OCI-LY1 (cell line): ENCODE measurements at regions not wholly inside any gene's neighbourhood (a gene's known extent, or its start where the extent isn't known, plus 50 kb on each side); places are given as distances from the start of the nearest gene placed in this dataset.

Experiments
- CTCF ChIP-seq: fragments of 200-600 bp; sonication (generic), shearing (Covaris generic); IDR thresholded peaks from 2 replicates; pipeline ENCODE4 v1.5.1; 2017; ENCODE audit warnings: mild to moderate bottlenecking, antibody characterized with exemption, low read length, moderate library complexity, mixed read lengths
- EZH2 ChIP-seq: fragments of 200-600 bp; sonication (generic), shearing (Covaris generic); IDR thresholded peaks from 2 replicates; pipeline ENCODE4 v1.8.0; 2017; ENCODE audit warnings: borderline replicate concordance, mixed run types, mild to moderate bottlenecking, antibody characterized with exemption, low read length, moderate library complexity, mixed read lengths

GRCh38 chr7:8365499-8366110 is 67.8 kb upstream of the NXPH1 start:
- TF ChIP-seq CTCF, result peak; percentile 59; the same call in 1 of the 2 replicates
- no peak for TF ChIP-seq EZH2
